ENCODE measurements at regions not wholly inside any gene's neighbourhood (a gene's known extent, or its start where the extent isn't known, plus 50 kb on each side); places are given as distances from the start of the nearest gene placed in this dataset.

DNA sequence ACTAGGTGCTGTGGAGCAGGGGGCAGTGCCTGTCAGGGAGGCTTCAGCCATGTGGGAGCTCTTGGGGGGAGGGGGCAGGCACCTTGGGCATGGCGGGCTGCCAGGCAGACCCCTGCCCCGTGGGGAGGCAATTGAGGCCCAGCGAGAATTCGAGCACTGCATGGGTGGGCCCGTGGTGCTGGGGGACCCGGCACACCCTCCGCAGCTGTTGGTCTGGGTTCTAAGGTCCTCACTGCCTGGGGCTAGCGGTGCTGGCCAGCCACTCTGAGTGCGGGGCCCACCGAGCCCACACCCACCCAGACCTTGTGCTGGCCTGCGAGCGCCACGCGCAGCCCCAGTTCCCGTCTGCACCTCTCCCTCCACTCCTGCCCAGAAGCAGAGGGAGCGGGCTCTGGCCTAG, 835.5 kb upstream of the CNTN5 start (continued):
- no peak for TF ChIP-seq USF2 (IDR thresholded peaks at IDR 0.05; ENCODE audit: borderline replicate concordance, low read depth, low read length)
- TF ChIP-seq SUZ12 (IDR thresholded peaks at IDR 0.05; ENCODE audit: unreplicated experiment), result no peak

GRCh38 chr11:98194611-98195010, 826.1 kb upstream of the CNTN5 start:
- ChIA-PET RAD21 (ENCODE audit: unreplicated experiment) (no interaction called here), CTCF (no interaction called here), POLR2A (no interaction called here), SMC1A (ENCODE audit: uncharacterized antibody, unreplicated experiment) (no interaction called here)
- no peak overlapping the region for H3K4me2 ChIP-seq (ENCODE audit: control insufficient read depth, insufficient read depth)
- in situ Hi-C loops (cut with MboI), result no loop called here
- ATAC-seq (no peak), FAIRE-seq (no peak), DNase-seq (ENCODE audit: low read depth, low spot score) (no peak)
- H4K20me1 ChIP-seq (ENCODE audit: control insufficient read depth, insufficient read depth), result no peaks in the 10 kb centered on the region
- H3K9ac ChIP-seq (ENCODE audit: control insufficient read depth, insufficient read depth, low read length), result no peak overlapping the region
- H3K36me3 ChIP-seq (ENCODE audit: control insufficient read depth in 2 of 2, insufficient read depth in 2 of 2, low read length in 1 of 2), result no peaks in the 10 kb centered on the region
- no peaks in the 10 kb centered on the region for H3K79me2 ChIP-seq (ENCODE audit: control insufficient read depth, insufficient read depth, low read length)
- WGBS (ENCODE audit: insufficient coverage, insufficient replicate concordance, low lambda C conversion rate, missing lambda C conversion rate), result 37% methylated on average over 7 of the region's 7 CpGs
- no peaks in the 10 kb centered on the region for H3K27me3 ChIP-seq (replicated peaks in 1 of 2; ENCODE audit: control insufficient read depth in 2 of 2, insufficient read depth in 2 of 2, low read length in 1 of 2)
- no peak overlapping the region for H3K27ac ChIP-seq (ENCODE audit: control insufficient read depth, insufficient read depth)
- no peak overlapping the region for H3K4me3 ChIP-seq
- H3K9me3 ChIP-seq (replicated peaks; ENCODE audit: control insufficient read depth, insufficient read depth, low read length), result no peaks in the 10 kb centered on the region
- no peaks in the 10 kb centered on the region for H3K4me1 ChIP-seq (ENCODE audit: control insufficient read depth, insufficient read depth, low read length)
- TF ChIP-seq HCFC1 (IDR thresholded peaks at IDR 0.05; ENCODE audit: low read length) (no peak), ASH2L (IDR thresholded peaks at IDR 0.05; ENCODE audit: borderline replicate concordance, low read depth) (no peak), NR2C1 (IDR thresholded peaks at IDR 0.05) (no peak), MXI1 (IDR thresholded peaks at IDR 0.05; ENCODE audit: low read depth, low read length) (no peak), PKNOX1 (IDR thresholded peaks at IDR 0.05) (no peak), TCF3 (IDR thresholded peaks at IDR 0.05; ENCODE audit: borderline replicate concordance, insufficient read depth, low read depth, low read length) (no peak), EP300 (IDR thresholded peaks at IDR 0.05; ENCODE audit: borderline replicate concordance in 1 of 2, control insufficient read depth in 1 of 2, low read depth in 2 of 2, low read length in 2 of 2) (no peak), CHD4 (IDR thresholded peaks at IDR 0.05) (no peak), SMC3 (IDR thresholded peaks at IDR 0.05; ENCODE audit: borderline replicate concordance, low read length) (no peak), NFYA (IDR thresholded peaks at IDR 0.05; ENCODE audit: borderline replicate concordance, low read depth, low read length) (no peak)
- TF ChIP-seq, protein P1, sequence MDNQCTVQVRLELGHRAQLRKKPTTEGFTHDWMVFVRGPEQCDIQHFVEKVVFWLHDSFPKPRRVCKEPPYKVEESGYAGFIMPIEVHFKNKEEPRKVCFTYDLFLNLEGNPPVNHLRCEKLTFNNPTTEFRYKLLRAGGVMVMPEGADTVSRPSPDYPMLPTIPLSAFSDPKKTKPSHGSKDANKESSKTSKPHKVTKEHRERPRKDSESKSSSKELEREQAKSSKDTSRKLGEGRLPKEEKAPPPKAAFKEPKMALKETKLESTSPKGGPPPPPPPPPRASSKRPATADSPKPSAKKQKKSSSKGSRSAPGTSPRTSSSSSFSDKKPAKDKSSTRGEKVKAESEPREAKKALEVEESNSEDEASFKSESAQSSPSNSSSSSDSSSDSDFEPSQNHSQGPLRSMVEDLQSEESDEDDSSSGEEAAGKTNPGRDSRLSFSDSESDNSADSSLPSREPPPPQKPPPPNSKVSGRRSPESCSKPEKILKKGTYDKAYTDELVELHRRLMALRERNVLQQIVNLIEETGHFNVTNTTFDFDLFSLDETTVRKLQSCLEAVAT (IDR thresholded peaks at IDR 0.05), result no peak
- TF ChIP-seq, protein P2, sequence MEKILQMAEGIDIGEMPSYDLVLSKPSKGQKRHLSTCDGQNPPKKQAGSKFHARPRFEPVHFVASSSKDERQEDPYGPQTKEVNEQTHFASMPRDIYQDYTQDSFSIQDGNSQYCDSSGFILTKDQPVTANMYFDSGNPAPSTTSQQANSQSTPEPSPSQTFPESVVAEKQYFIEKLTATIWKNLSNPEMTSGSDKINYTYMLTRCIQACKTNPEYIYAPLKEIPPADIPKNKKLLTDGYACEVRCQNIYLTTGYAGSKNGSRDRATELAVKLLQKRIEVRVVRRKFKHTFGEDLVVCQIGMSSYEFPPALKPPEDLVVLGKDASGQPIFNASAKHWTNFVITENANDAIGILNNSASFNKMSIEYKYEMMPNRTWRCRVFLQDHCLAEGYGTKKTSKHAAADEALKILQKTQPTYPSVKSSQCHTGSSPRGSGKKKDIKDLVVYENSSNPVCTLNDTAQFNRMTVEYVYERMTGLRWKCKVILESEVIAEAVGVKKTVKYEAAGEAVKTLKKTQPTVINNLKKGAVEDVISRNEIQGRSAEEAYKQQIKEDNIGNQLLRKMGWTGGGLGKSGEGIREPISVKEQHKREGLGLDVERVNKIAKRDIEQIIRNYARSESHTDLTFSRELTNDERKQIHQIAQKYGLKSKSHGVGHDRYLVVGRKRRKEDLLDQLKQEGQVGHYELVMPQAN (conservative IDR thresholded peaks at IDR 0.05), result no peak
- no TSS peak for BruUV-seq (replicated peaks)
- H2AFZ ChIP-seq (ENCODE audit: control insufficient read depth, low read depth, low read length), result no peak overlapping the region
- intact Hi-C loops (cut with micrococcal nuclease; ENCODE audit: unreplicated experiment), result no loop called here

Measured in GM12878 (cell line).